T-helper 1 cell treated with Interleukin-12 subunit alpha and Interleukin-12 subunit beta and Interleukin-4 antibody, amounts not matched to agents 30 ng/mL and 1 ng/mL, for 36 hours (primary cell): ENCODE measurements at regions not wholly inside any gene's neighbourhood (a gene's known extent, or its start where the extent isn't known, plus 50 kb on each side); places are given as distances from the start of the nearest gene placed in this dataset.

ENCODE experiments used
- intact Hi-C: fragments of 100-400 bp; cut with micrococcal nuclease; formaldehyde crosslinking; loops from one replicate; pipeline ENCODE4 v1.15.1; 2024

GRCh38 chr6:167733740-167734661 is 92.7 kb upstream of the AFDN start:
- intact Hi-C loops, result loop anchor here (1.0 kb wide), 1 partner anchor 35 kb away; no protein-coding TSS in a partner anchor

GRCh38 chr6:167734662-167735083 is 92.0 kb upstream of the AFDN start:
- intact Hi-C loops, result no loop called here

- intact Hi-C loops, result no loop called here
These were observed 91.4 kb upstream of the AFDN start for GRCh38 chr6:167735084-167735950.

- intact Hi-C loops, result no loop called here
These were observed 90.8 kb upstream of the AFDN start for GRCh38 chr6:167735951-167736288.

- intact Hi-C loops, result no loop called here
These were observed 90.1 kb upstream of the AFDN start for GRCh38 chr6:167736486-167737204.

GRCh38 chr6:167737205-167737830 is 89.4 kb upstream of the AFDN start:
- intact Hi-C loops, result no loop called here

GRCh38 chr6:167738386-167738785 is 88.3 kb upstream of the AFDN start:
- intact Hi-C loops, result no loop called here

GRCh38 chr6:167739721-167740475 is 86.8 kb upstream of the AFDN start:
- intact Hi-C loops, result no loop called here

- intact Hi-C loops, result no loop called here
These were observed 83.9 kb upstream of the AFDN start for GRCh38 chr6:167742719-167743303.

GRCh38 chr6:167744681-167745669 is 81.7 kb upstream of the AFDN start:
- intact Hi-C loops, result no loop called here

GRCh38 chr6:167745670-167746389 is 80.9 kb upstream of the AFDN start:
- intact Hi-C loops, result no loop called here

GRCh38 chr6:167746390-167746907 is 80.3 kb upstream of the AFDN start:
- intact Hi-C loops, result no loop called here

GRCh38 chr6:167746975-167747374 is 79.7 kb upstream of the AFDN start:
- intact Hi-C loops, result no loop called here

GRCh38 chr6:167747645-167748044 is 79.1 kb upstream of the AFDN start:
- intact Hi-C loops, result no loop called here

- intact Hi-C loops, result no loop called here
These were observed 78.7 kb upstream of the AFDN start for GRCh38 chr6:167748046-167748445.

- intact Hi-C loops, result no loop called here
These were observed 78.0 kb upstream of the AFDN start for GRCh38 chr6:167748458-167749379.

GRCh38 chr6:167750956-167751358 is 75.8 kb upstream of the AFDN start:
- intact Hi-C loops, result no loop called here
